CD1c-positive myeloid dendritic cell (primary cell): ENCODE measurements at regions not wholly inside any gene's neighbourhood (a gene's known extent, or its start where the extent isn't known, plus 50 kb on each side); places are given as distances from the start of the nearest gene placed in this dataset.
"Not testable (repeated sequence)": the region's sequence is repeated elsewhere in the genome, so short reads cannot be mapped to it uniquely, and the experiment has no call there.

Experiments used
- DNase-seq: peaks from one replicate; pipeline ENCODE4 v3.0.0-alpha.2; 2016; ENCODE audit errors: extremely low spot score

DNA sequence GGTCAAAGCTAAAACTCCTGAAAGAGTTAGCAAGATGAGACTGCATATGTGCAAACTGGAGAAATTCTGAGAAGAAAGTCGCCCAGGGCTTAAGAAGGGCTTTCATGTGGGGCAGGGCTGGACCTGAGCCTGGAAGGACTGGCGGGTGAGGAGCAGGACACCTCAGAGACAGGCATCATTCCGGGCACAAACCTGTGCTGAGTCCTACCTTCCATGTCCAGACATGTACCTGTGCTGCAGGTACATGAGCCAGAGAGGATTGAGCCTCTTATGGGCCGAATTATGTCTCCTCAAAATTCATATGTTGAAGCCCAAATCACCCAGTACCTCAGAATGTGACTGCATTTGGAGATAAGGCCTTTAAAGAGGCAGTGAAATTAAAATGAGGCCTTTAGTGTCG, 171.0 kb downstream of the QRSL1 start:
- DNase-seq, result no peak

DNA sequence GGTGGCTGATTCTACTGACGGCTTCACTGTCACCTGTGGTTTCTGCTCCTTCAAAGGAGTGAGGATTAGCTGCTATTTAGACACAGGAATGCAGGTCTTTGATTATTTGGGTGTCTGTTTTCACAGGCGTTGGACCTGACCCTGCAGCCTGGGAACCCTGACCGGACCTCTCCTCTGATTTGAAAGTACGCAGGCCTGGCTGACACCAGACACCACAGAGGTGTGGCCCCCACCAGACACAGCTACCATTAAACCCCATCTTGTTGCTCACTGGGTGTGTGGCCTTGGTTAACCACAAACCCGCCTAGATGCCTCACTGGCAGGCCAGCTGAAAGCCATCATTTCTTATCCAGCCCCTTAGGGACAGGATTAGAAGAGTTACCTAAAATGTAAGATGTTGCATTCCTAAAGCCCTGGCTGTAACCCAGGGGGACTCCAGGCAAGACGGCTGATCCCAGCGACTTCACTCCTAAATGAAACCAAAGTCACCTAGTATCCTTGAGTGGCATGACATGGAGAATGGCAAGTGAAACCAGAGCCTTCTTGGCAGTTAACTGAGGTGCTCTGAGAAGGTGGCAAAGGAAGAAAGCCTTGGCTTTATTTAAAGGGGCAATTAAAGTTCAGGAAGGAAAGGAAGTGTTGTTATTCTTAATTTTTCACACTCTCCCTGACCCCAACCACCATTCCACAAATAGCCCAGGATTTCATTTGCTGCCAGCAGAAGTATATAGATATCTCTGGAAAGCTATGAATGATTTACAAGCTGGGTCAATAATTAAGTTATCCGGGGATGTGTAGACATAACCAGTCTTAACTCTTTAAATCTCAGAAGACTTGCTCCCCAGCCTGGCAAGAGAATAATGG, 169.9 kb downstream of the QRSL1 start:
- DNase-seq, result no peak

DNA sequence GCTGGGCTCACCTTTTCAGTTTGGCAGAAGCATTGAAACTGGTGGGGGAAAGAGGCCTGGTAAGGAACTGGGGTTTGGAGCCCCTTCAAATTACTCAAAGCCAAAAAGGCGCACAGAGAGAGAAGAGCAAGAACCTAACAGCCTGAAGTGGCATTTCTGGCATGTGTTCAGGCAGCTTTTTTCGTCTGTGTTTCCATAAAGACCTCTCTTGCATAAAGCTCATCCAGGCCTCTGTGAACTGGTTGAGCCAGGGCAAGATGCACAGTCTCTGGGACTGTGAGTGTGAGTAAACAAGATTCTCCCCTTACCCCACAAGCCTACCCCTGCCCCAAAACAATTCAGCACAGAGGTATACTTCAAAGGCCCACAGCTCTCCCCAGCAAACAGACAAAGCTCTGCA, 167.8 kb downstream of the QRSL1 start:
- no peak for DNase-seq

DNA sequence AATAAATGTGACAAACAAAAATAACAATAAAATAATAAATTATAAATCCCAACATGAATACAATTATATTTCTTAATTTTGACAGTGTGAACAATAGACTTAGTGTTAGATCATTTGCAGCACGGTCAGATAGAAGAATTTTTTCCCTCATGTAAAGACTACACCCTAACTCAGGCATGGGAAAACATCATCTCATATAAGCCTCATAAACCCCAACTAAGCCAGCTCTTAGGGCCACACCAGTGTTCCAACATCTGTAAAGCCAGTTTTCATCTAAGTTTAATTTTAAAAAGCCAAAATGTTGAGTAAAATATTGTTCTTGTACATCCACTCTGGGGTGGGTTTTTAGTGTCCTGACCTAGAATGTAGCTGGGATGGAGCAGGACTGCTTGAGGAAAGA, 167.4 kb downstream of the QRSL1 start:
- DNase-seq, result no peak

DNA sequence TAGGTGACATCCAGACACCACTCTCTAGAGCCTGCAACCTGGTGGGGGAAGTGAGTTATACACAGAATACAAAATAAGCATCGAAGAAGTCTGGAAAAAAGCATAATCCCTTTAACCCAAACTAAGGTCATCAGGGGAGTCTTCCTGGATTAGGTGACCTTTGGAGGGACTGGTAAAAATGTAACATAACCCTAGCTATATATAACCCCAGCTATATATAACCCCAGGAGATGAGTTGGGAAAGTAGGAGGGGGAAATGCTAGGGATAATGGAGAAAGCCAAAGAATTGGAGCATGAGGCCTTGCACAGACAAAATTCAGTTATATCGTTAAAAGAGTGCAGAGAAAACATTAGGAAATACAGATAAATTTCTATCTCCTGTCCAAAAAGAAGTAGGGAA, 164.8 kb downstream of the QRSL1 start:
- no peak for DNase-seq

DNA sequence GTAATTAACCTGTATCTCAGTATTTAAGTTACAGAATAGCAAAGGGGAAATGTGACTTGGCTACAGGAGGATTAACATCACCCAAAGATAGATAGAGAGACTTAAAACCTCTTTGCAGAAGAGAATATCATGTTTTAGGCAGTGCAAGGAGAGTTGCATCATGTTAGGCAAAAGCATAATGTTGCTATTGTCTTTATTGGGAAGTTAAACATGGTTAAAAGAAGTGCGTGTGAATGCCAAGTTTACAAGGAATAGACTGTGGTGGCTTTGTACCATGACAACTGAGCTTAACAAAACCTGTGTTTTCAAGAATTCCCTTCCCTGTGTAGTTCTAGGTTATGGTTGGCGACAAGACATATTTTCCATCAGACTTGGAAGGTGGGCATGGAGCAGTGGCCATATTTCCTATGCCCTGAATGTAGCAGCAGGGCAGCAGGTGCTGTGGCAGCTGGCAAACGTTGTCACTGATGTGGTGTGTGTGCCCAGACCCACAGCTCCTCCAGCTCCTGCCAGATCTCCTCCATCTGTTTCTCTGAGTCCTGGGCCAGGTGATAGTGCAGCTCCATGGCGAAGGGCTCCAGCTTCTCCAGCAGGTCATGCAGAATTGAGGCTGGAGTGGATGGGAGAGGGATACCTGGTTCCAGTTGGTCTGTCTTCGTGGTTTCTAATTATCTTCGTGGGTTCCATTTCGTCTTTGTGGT, 163.3 kb downstream of the QRSL1 start:
- DNase-seq, result no peak

DNA sequence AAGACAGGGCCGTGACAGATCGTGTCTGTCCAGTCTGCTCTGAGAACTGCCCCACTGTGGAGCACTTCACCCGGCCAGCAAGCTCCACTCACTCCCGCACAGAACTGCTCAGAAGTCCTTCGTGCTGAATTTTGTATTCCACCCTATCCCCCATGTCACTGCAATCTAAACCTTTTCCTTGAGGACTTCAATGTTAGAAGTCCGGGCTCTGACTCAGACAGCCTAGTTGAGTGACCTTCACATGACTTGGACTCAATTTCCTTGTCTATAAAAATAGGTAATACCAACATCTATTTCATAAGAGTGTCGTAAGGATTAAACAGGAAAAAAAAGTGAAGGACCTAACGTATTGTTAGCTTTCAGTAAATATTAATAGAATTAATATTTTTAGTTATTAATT, 161.6 kb downstream of the QRSL1 start:
- no peak for DNase-seq

DNA sequence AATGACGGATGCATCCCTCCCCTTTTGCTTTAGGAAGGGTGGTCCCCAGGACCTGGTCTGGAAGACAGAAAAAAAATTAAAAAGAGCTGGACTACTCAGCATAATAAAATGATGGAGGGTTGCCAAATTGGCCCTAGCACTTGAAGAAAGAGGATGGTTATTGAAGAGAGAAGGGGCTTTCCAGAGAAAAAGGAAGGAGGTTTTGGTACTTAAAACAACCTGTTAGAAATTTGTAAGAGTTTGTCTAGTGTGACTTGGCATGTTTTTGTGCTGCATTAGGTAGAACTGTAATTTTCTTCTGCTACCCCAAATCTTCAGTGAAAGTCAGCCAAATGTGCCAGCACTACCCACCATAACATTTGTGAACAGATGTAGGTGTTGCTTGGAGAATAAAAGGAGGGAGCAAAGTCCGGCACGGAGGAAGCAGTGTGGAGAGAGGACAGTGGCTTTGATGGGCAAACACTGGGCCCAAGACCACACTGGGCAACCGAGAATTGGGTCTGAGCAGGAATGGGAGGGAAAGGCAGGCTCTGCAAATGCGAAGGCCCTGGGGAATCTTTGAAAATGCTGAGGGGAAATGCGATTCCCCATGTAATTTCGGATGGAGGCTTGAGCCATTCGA, 160.9 kb downstream of the QRSL1 start:
- DNase-seq, result no peak

DNA sequence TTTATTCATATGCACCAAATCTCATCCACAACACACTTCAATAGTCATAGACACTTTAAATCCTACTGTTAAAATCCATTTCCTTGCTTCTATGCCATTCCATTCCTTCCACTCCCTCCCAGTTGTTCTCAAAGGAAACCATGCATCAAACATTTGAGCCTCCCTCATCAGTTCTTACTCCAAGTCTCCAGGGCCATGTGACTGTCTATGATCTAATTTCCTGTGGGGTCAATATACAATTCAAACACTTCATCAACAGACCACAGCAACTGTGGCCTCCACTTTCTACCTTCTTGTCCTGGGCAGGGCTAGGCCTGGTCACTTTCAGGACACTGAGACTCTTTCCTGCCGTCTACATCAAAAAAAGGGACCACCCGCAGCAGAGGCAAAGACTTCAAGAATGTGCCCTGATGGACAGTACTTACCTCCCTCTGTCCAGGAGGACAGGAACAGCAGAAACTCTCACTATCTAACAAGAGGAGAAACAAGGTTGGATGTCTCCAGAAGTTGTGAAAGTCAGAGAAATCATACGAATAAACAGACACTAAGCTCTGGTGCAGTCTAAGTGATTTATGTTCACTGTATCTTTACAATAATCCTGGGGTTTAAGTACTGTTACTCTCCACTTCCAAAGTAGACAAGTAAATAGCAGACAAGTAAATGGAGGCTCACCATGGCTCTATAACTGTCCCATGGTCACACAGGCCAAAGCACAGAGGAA, 160.2 kb downstream of the QRSL1 start:
- no peak for DNase-seq

DNA sequence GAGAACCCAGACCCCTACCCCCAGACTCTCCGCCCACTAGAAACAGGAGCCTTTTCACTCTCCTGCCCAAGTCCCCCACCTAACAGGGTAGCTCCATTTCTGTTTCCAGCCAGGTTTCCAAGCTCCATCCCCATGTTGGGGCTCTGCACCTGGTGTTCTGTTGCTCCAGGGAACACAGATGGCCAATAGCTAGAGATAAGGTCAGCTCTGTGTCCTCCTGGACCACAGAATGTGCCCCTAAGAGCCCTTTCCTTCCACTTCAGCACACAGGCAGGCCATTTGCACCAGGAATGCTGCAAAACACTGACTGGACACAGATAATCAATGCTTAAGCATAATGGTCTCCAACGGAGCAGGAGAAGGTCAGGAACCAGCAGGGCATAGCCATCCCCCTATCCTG, 159.4 kb downstream of the QRSL1 start:
- DNase-seq, result no peak

DNA sequence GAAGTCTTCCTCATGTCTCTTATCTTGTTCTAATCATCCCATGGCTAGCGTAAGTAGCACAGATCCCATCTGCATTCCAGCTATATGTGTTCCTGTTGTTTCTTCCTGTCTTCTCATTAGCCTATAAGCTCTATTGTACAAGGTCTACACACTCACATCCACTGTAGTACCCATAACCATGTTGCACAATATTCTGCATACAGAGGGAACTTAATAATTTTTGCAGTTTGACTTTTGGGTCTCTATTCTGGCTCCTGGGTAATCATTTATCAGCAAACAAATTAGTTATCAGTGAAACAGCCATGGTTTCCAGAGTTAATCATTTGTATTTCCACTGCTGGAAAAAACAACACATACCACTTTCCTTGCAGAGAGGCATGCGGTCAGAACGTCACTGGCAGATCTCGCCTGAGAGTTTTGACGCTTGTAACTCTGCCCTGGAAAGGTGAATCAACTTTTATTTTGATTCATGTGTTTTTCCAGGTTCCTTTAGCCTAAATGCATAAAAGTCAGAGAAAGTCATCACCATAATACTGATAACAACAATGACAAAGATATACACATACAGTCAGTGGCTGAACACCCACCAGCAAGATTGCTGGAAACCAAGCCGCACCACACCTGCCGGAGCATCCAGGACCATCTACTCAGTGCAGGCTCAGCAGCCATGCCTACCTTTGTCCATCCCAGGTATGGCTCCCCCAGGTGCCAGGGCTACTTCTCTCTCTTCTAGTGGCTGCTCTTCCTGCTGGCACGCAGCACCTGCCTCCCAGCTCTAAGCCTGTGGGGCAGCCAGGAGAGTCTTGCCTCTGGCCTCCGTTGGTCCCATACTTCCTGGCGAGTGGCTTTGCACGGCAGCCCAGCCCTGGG, 158.2 kb downstream of the QRSL1 start:
- no peak for DNase-seq

DNA sequence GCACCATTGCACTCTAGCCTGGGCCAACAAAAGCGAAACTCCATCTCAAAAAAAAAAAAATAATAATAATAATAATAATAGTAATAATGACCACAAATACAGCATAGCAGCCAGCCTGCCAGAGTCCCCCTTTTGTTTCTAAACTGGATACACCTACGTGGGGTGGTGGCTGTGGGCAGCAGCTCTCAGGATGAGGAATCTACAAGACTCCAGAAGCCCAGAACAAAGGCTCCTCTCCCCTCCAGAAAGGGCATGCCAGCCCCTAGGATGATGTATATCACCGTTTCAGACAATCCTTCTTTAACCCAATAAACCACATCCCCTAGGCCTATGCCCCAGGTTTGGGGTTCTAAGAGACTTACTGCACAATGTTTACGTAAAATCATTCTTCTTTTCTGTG, 155.9 kb downstream of the QRSL1 start:
- no peak for DNase-seq

DNA sequence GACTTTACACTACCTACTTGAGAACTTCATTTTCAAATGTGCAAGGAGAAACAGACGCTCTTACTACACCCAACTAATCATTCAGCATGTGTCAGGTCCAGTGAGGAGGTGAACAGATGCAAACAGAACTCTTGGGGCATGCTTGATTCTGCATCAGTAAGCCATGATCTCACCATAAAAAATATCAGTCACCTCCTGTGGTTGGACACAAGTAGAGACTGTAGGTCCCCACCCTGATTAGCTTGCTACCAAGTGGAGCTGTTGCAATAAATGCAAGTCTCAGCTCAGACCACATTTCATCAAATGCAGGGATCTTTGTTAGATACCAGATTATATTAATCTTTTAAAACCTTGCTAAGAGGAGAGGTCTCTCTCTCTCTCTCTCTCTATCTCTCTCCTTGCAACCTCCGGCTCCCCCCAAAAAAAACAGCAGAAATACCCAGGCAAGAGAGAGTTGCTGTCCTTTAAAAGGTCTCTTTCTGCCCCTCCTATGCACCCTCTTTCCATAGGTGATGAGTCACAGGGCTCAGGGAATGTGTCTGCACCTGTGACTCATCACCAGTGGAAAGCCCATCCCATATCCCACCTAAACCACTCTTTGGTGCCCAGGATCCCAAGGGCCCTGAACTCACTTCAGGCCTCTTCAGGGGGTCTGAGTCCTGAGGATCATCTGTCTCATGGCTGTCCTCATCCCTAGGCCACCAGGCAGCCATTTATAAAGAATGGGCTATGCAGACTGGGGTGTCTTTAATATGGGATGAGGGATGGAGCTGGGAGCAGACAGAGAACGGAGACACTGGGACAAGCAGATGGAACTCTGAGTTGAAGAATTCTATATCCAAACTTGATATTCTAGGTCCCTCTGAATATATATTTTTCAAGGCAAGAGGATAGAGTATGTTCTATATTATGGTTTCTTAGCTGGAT, 154.5 kb downstream of the QRSL1 start:
- DNase-seq, result no peak

DNA sequence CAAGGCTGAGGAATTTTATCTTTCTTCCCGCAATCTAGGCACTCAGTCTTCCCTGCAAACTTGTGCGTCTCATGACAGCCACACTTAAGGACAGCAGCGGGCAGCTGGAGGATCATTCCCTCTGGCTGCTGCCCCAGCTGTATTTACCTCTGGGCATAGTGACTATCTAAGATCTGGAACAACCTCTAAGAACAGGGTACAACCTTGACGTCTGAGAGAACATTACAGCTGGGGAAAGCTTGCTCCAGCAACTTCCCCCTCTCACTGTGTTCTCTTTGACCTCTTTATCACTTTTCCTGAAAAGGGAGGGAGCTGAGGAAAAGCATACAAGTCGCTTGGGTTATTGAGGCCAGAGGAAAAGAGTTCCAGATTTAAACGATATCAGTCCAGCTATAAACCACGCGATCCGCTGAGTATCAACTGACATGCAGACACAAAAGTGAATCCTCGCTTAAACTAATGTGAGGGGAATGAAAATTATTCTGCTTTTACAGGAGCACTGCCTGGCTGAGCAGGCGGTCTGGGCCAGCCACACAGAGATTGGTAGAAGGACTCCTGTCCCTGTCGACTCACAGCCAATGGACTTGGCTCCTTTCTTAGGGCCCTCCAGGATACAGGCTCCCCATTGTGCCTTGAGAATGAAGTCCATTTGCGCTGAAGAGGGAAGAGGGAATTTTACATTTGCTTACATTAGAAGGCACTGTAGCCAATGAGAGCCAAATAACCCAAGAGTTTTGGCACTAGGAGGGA, 153.3 kb downstream of the QRSL1 start:
- no peak for DNase-seq

DNA sequence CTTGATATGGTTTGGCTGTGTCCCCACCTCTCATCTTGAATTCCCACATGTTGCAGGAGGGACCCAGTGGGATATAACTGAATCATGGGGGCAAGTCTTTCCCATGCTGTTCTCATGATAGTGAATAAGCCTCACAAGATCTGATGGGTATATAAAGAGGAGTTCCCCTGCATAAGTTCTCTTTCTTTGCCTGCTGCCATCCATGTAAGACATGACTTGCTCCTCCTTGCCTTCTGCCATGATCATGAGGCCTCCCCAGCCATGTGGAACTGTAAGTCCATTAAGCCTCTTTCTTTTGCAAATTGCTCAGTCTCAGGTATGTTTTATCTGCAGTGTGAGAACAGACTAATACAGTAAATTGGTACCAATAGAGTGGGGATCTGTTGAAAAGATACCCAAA, 150.2 kb downstream of the QRSL1 start:
- DNase-seq, result not testable (repeated sequence)

DNA sequence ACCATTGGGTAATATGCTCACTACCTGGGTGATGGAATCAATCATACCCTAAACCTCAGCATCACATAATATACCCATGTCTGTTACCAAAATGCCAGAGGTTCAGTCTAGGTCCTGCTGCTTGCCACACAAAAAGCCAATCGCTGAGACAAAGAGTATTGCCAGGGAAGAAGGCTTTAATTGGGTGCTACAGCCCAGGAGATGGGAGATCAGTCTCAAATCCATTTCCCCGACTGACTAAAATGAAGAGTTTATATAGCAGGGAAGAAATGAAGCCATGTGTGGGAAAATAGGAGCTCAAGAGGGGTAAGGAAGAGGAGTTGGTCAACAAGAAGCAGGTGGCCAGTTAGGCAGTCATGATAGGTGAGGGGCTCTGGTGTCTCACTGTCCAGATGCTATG, 149.6 kb downstream of the QRSL1 start:
- no peak for DNase-seq

DNA sequence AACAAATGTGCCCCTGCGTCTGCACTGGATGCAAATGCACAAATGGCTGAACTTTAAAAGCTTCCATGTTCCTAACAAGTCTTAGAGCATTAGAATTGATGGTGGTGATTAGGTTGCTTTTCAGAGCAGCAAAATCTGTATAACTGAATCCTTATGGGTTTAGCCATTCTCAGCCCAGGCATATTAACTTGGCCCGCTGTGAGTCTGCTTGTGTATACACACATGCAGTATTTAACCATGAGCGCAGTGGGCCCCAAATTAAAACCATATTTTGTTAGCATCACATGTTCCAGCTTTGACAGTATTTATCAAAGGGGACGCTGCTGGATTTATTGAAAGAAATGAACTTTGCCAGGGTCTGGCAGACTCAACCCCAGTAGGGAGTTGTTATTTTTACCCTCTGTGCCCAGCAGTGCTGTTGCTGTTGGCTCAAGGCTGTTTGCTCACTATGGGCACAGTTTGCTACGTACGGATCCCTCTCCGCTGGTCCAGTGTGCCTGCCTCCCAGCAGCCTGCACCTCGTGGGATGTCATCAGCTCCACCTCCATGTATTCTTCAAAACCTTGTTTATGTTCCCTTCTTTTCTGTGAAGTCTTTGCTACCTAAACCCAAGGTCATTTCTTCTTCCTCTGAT, 144.7 kb downstream of the QRSL1 start:
- no peak for DNase-seq

DNA sequence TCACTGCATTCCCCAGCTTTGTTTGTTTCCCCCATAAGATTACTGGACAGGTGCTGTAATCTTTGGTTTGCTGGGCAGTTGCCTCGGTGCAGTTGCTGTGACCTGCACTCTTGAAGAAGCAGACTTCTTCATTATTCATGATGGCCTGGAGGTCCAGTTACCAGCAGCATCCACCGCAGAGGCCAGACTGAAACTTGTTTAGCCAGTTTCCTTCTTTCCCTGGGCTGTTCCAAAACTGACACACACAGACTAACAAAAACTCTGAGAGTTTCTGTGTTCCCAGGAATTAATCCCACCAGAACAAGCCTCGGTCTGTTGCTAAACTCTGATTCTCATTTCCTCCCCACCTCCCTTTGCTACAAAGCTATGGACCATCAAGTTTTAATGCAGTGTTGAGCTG, 144.1 kb downstream of the QRSL1 start:
- no peak for DNase-seq
